ENCODE measurements at regions not wholly inside any gene's neighbourhood (a gene's known extent, or its start where the extent isn't known, plus 50 kb on each side); places are given as distances from the start of the nearest gene placed in this dataset.

GRCh38 chr6:165729307-165729936 lies 66.4 kb upstream of the PDE10A start:
- CTCF ChIA-PET, result no interaction called here

GRCh38 chr6:165728216-165728615 lies 65.2 kb upstream of the PDE10A start:
- ATAC-seq, result no peak
- no peak overlapping the region for H2AFZ ChIP-seq (ENCODE audit: low read length)
- H3K9me2 ChIP-seq (replicated peaks; ENCODE audit: low read length), result no peaks in the 10 kb centered on the region
- ChIA-PET POLR2A (ENCODE audit: unreplicated experiment) (no interaction called here), CTCF (no interaction called here)
- no peaks in the 10 kb centered on the region for H3K36me3 ChIP-seq (ENCODE audit: low read depth, low read length)
- H3K4me1 ChIP-seq (ENCODE audit: insufficient read depth, low read length), result no peaks in the 10 kb centered on the region
- no peak overlapping the region for H3K27ac ChIP-seq (ENCODE audit: low read length)
- no peaks in the 10 kb centered on the region for H3K79me2 ChIP-seq (ENCODE audit: low read length)
- TF ChIP-seq CTCF (conservative IDR thresholded peaks at IDR 0.05; ENCODE audit: low read depth, low read length), result no peak
- TF ChIP-seq EZH2phosphoT487 (IDR thresholded peaks at IDR 0.05; ENCODE audit: borderline replicate concordance, low read length), result no peak
- no peak for TF ChIP-seq EZH2 (IDR thresholded peaks at IDR 0.05; ENCODE audit: low read length, unreplicated experiment)
- H3K9ac ChIP-seq (ENCODE audit: low read length), result no peak overlapping the region
- H3K4me3 ChIP-seq (ENCODE audit: low read length), result no peak overlapping the region
- BruUV-seq (replicated peaks), result no TSS peak
- no peaks in the 10 kb centered on the region for H4K20me1 ChIP-seq (ENCODE audit: low read length)
- H3K27me3 ChIP-seq (ENCODE audit: low read length), result no peaks in the 10 kb centered on the region
- intact Hi-C loops (cut with micrococcal nuclease), result no loop called here
- DNase-seq, result no peak
- no peaks in the 10 kb centered on the region for H3F3A ChIP-seq (ENCODE audit: low read length, unreplicated experiment)
- no peak overlapping the region for H3K4me2 ChIP-seq (ENCODE audit: low read length)
- H3K9me3 ChIP-seq (ENCODE audit: low read length), result no peaks in the 10 kb centered on the region

More at GRCh38 chr6:165729307-165729936, 66.4 kb upstream of the PDE10A start:
- intact Hi-C loops (cut with micrococcal nuclease), result no loop called here
- no peak overlapping the region for H3K4me3 ChIP-seq (ENCODE audit: low read length)
- no peak overlapping the region for H3K9ac ChIP-seq (ENCODE audit: low read length)
- DNase-seq, result peak; percentile 35
- H3K4me2 ChIP-seq (ENCODE audit: low read length), result no peak overlapping the region
- POLR2A ChIA-PET (ENCODE audit: unreplicated experiment), result no interaction called here
- H3K27ac ChIP-seq (ENCODE audit: low read length), result no peak overlapping the region
- H4K20me1 ChIP-seq (ENCODE audit: low read length), result no peaks in the 10 kb centered on the region
- no peaks in the 10 kb centered on the region for H3K4me1 ChIP-seq (ENCODE audit: insufficient read depth, low read length)
- no peaks in the 10 kb centered on the region for H3K36me3 ChIP-seq (ENCODE audit: low read depth, low read length)
- H3K9me3 ChIP-seq (ENCODE audit: low read length), result no peaks in the 10 kb centered on the region
- no peak for ATAC-seq
- H2AFZ ChIP-seq (ENCODE audit: low read length), result no peak overlapping the region
- H3F3A ChIP-seq (ENCODE audit: low read length, unreplicated experiment), result no peaks in the 10 kb centered on the region
- TF ChIP-seq EZH2phosphoT487 (IDR thresholded peaks at IDR 0.05; ENCODE audit: borderline replicate concordance, low read length), result no peak
- no peak for TF ChIP-seq EZH2 (IDR thresholded peaks at IDR 0.05; ENCODE audit: low read length, unreplicated experiment)
- peak; percentile 63; the same call in 1 of the 2 replicates for TF ChIP-seq CTCF (conservative IDR thresholded peaks at IDR 0.05; ENCODE audit: low read depth, low read length)
- no TSS peak for BruUV-seq (replicated peaks)
- H3K9me2 ChIP-seq (replicated peaks; ENCODE audit: low read length), result no peaks in the 10 kb centered on the region
- H3K79me2 ChIP-seq (ENCODE audit: low read length), result no peaks in the 10 kb centered on the region
- no peaks in the 10 kb centered on the region for H3K27me3 ChIP-seq (ENCODE audit: low read length)

- intact Hi-C loops (cut with micrococcal nuclease), result no loop called here
- Histone ChIP-seq H3K36me3 (ENCODE audit: low read depth, low read length) (no peaks in the 10 kb centered on the region), H2AFZ (ENCODE audit: low read length) (no peak overlapping the region), H3K9me3 (ENCODE audit: low read length) (no peaks in the 10 kb centered on the region), H3K9ac (ENCODE audit: low read length) (no peak overlapping the region), H4K20me1 (ENCODE audit: low read length) (no peaks in the 10 kb centered on the region), H3K27ac (ENCODE audit: low read length) (no peak overlapping the region), H3K9me2 (replicated peaks; ENCODE audit: low read length) (no peaks in the 10 kb centered on the region), H3K4me1 (ENCODE audit: insufficient read depth, low read length) (no peaks in the 10 kb centered on the region), H3K4me2 (ENCODE audit: low read length) (no peak overlapping the region), H3F3A (ENCODE audit: low read length, unreplicated experiment) (no peaks in the 10 kb centered on the region), H3K4me3 (ENCODE audit: low read length) (no peak overlapping the region), H3K79me2 (ENCODE audit: low read length) (no peaks in the 10 kb centered on the region), H3K27me3 (ENCODE audit: low read length) (no peaks in the 10 kb centered on the region)
- ATAC-seq, result no peak
- no peak for TF ChIP-seq CTCF (conservative IDR thresholded peaks at IDR 0.05; ENCODE audit: low read depth, low read length)
- no peak for TF ChIP-seq EZH2phosphoT487 (IDR thresholded peaks at IDR 0.05; ENCODE audit: borderline replicate concordance, low read length)
- TF ChIP-seq EZH2 (IDR thresholded peaks at IDR 0.05; ENCODE audit: low read length, unreplicated experiment), result no peak
- ChIA-PET POLR2A (ENCODE audit: unreplicated experiment) (no interaction called here), CTCF (no interaction called here)
- no peak for DNase-seq
- BruUV-seq (replicated peaks), result no TSS peak
Measured at GRCh38 chr6:165726965-165727381, 63.9 kb upstream of the PDE10A start.
